HepG2 (cell line): ENCODE measurements at regions not wholly inside any gene's neighbourhood (a gene's known extent, or its start where the extent isn't known, plus 50 kb on each side); places are given as distances from the start of the nearest gene placed in this dataset.

Experiments
- ATAC-seq: fragments of 200-7000 bp; cut with Tn5 transposase; 3 replicates; pipeline ENCODE4 v1.9.1; 2020; ENCODE audit warnings: mild to moderate bottlenecking, moderate library complexity
- BruUV-seq: library from RNA; stranded (reverse); fragments of 400-500 nt; replicated peaks from 2 replicates; lab custom pipeline; 2021; lab: Mats Ljungman, UMichigan
- CTCF ChIA-PET: fragments of 300-600 bp; formaldehyde crosslinking; extraction: SDS; loops from one replicate; lab custom pipeline; 2021; ENCODE audit warnings: low total read pairs, inconsistent platforms, low intra/inter-chr PET ratio; lab: Yijun Ruan, JAX
- POLR2A ChIA-PET: fragments of 350-600 bp; sonication (Branson Sonifier 250); formaldehyde crosslinking; loops from one replicate; lab custom pipeline; 2020; ENCODE audit warnings: antibody characterized with exemption, inconsistent platforms; lab: Yijun Ruan, JAX
- DNase-seq: peaks from one replicate; pipeline ENCODE4 v3.0.0-alpha.2; 2015; ENCODE audit warnings: low spot score
- FAIRE-seq: peaks from 3 replicates; lab custom pipeline; 2011; peaks lifted over from hg19 to GRCh38; lab: Jason Lieb, UNC
- H2AFZ ChIP-seq: one replicate; pipeline ENCODE4 v1.6.1; 2011; ENCODE audit warnings: low read length, inconsistent platforms
- H3K27ac ChIP-seq: fragments of 300-600 bp; 3 replicates; pipeline ENCODE4 v1.8.0; 2011; ENCODE audit warnings: mixed run types, mild to moderate bottlenecking, mixed read lengths, low read length, inconsistent platforms; ENCODE audit not compliant: insufficient read depth; ENCODE audit errors: extremely low read length
- H3K27me3 ChIP-seq, 2 experiments: fragments of 200-600 bp in 1 of 2; 2 replicates in 1 of 2; 3 replicates in 1 of 2; pipeline versions ENCODE4 v1.6.0 to v1.8.0; 2011; ENCODE audit warnings: low read length in 2 of 2, mild to moderate bottlenecking in 2 of 2, moderate library complexity in 2 of 2, inconsistent platforms in 1 of 2; ENCODE audit not compliant: insufficient read depth in 2 of 2, control insufficient read depth in 1 of 2
- H3K36me3 ChIP-seq, 2 experiments: fragments of 200-600 bp in 1 of 2; replicated peaks in 1 of 2; 2 replicates in 1 of 2; 3 replicates in 1 of 2; pipeline versions ENCODE4 v1.5.1 to v1.8.0; 2011; ENCODE audit warnings: low read length in 2 of 2, inconsistent platforms in 1 of 2; ENCODE audit not compliant: insufficient read depth in 2 of 2, control insufficient read depth in 1 of 2
- H3K4me1 ChIP-seq: 2 replicates; pipeline ENCODE4 v1.5.1; 2012; ENCODE audit warnings: low read length, inconsistent platforms; ENCODE audit not compliant: insufficient read depth
- H3K4me2 ChIP-seq: 2 replicates; pipeline ENCODE4 v1.6.0; 2011; ENCODE audit warnings: low read depth, low read length, inconsistent platforms
- H3K4me3 ChIP-seq, 3 experiments: fragments of 200-600 bp in 1 of 3; sonication (generic), shearing (Covaris generic) in 1 of 3; replicated peaks in 1 of 3; 2 replicates each; pipeline ENCODE4 v1.5.1; 2011 to 2016; ENCODE audit warnings: low read length in 3 of 3, inconsistent platforms in 2 of 3, low read depth in 2 of 3, mild to moderate bottlenecking in 2 of 3, control low read depth in 1 of 3, mixed read lengths in 1 of 3; ENCODE audit not compliant: insufficient read depth in 1 of 3
- H3K79me2 ChIP-seq: one replicate; pipeline ENCODE4 v1.6.1; 2011; ENCODE audit warnings: low read length, inconsistent platforms; ENCODE audit not compliant: insufficient read depth
- H3K9ac ChIP-seq: 2 replicates; pipeline ENCODE4 v1.6.0; 2011; ENCODE audit warnings: mild to moderate bottlenecking, low read depth, low read length, inconsistent platforms; ENCODE audit not compliant: insufficient read depth
- H3K9me3 ChIP-seq: 2 replicates; pipeline ENCODE4 v1.5.1; 2012; ENCODE audit warnings: mild to moderate bottlenecking, low read length
- H4K20me1 ChIP-seq: 2 replicates; pipeline ENCODE4 v1.6.0; 2011; ENCODE audit warnings: inconsistent platforms, mild to moderate bottlenecking, low read length, moderate library complexity; ENCODE audit not compliant: insufficient read depth
- CAMTA2 ChIP-seq: sonication (generic); formaldehyde crosslinking; IDR thresholded peaks from 2 replicates; pipeline ENCODE4 v1.4.0; 2020; ENCODE audit warnings: mild to moderate bottlenecking, missing genetic modification reagents, borderline replicate concordance
- IRF2 ChIP-seq: IDR thresholded peaks from 2 replicates; pipeline ENCODE4 v1.6.1; 2018; ENCODE audit warnings: missing genetic modification reagents, missing compliant biosample characterization
- MAFK ChIP-seq, 2 experiments: IDR thresholded peaks in 1 of 2; conservative IDR thresholded peaks in 1 of 2; 2 replicates each; pipeline ENCODE4 v1.6.1; 2011; ENCODE audit warnings: improper control_type of control experiment in 2 of 2, low read length in 2 of 2
- NFKB2 ChIP-seq: sonication (generic); formaldehyde crosslinking; IDR thresholded peaks from 2 replicates; pipeline ENCODE4 v1.4.0; 2020; ENCODE audit warnings: missing genetic modification reagents, borderline replicate concordance
- SALL2 ChIP-seq: sonication (generic); formaldehyde crosslinking; IDR thresholded peaks from 2 replicates; pipeline ENCODE4 v1.8.1; 2023; ENCODE audit warnings: mild to moderate bottlenecking, missing genetic modification reagents, inconsistent platforms
- TGIF2 ChIP-seq: IDR thresholded peaks from 2 replicates; pipeline ENCODE4 v1.6.1; 2016; ENCODE audit warnings: control low read depth, missing compliant biosample characterization
- XBP1 ChIP-seq: sonication (generic); formaldehyde crosslinking; IDR thresholded peaks from 2 replicates; pipeline ENCODE4 v1.5.0; 2020; ENCODE audit warnings: missing genetic modification reagents
- XRCC5 ChIP-seq: fragments of 200-400 bp; formaldehyde crosslinking; optimal IDR thresholded peaks from 2 replicates; pipeline ENCODE3; 2017; ENCODE audit warnings: mild to moderate bottlenecking, low read length
- ZNF263 ChIP-seq: sonication (generic); formaldehyde crosslinking; IDR thresholded peaks from 2 replicates; pipeline ENCODE4 v1.4.0; 2020; ENCODE audit warnings: missing genetic modification reagents
- ZNF292 ChIP-seq: sonication (generic); formaldehyde crosslinking; IDR thresholded peaks from 2 replicates; pipeline ENCODE4 v1.8.1; 2022; ENCODE audit warnings: mild to moderate bottlenecking, low read depth, missing genetic modification reagents, borderline replicate concordance
- ZNF350 ChIP-seq: sonication (generic); formaldehyde crosslinking; IDR thresholded peaks from 2 replicates; pipeline ENCODE4 v1.4.0; 2020; ENCODE audit warnings: mild to moderate bottlenecking, low read depth, missing genetic modification reagents, borderline replicate concordance
- ZNF510 ChIP-seq: sonication (generic); formaldehyde crosslinking; IDR thresholded peaks from 2 replicates; pipeline ENCODE4 v1.4.0; 2020; ENCODE audit warnings: low read depth, mild to moderate bottlenecking, missing genetic modification reagents
- WGBS: methylation state at CpG from one replicate; pipeline ENCODE4 v1.1.6; 2017; ENCODE audit warnings: low lambda C conversion rate; 5-methylcytosine and 5-hydroxymethylcytosine counted together
- in situ Hi-C: cut with HindIII; loops from 2 replicates; pipeline ENCODE4 v1.10.0; 2017; ENCODE audit warnings: low pct_unique_long_range_greater_than_20kb; ENCODE audit not compliant: extremely low pct_ligation_motif_present
- intact Hi-C: fragments of 100-400 bp; cut with micrococcal nuclease; formaldehyde crosslinking; loops from one replicate; pipeline ENCODE4 v1.10.0; 2022; ENCODE audit not compliant: unreplicated experiment
- TF ChIP-seq, protein P1 (sequence below): sonication (generic); formaldehyde crosslinking; IDR thresholded peaks from 2 replicates; pipeline ENCODE4 v1.5.0; 2020; ENCODE audit warnings: mild to moderate bottlenecking, missing genetic modification reagents
- TF ChIP-seq, protein P2 (sequence below): sonication (generic); formaldehyde crosslinking; IDR thresholded peaks from 2 replicates; pipeline ENCODE4 v1.8.0; 2022; ENCODE audit warnings: missing genetic modification reagents, low read depth, mild to moderate bottlenecking, borderline replicate concordance
- TF ChIP-seq, protein P3 (sequence below), 2 experiments: sonication (generic) in 1 of 2; formaldehyde crosslinking in 1 of 2; IDR thresholded peaks; 2 replicates each; pipeline versions ENCODE4 v1.4.0 to v1.6.1; 2018 to 2020; ENCODE audit warnings: missing genetic modification reagents in 2 of 2, borderline replicate concordance in 1 of 2, low read depth in 1 of 2, mild to moderate bottlenecking in 1 of 2, missing biosample characterization in 1 of 2

DNA sequence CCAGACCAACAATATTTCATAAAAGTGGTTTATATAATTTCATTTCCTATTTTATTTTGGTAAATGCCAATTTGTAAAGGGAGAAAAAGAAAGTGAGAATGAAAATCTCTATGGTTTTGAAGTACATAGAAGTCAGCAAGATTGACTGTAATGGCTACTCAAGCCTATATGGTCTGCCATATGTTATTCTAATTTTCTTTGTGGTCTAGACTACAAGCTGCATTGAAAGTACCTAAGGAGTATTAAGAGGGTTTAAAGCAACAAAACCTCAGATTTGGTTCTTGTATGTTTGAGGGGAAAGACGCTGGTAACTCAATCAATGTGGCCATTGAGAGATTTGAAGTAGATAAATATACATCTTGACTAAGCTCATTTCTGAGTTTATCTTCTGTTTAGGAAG is 193.5 kb upstream of the EYA4 start:
- ATAC-seq: no peak
- BruUV-seq: no TSS peak
- intact Hi-C loops: loop anchor here (10.0 kb wide), 1 partner anchor 327 kb away; no protein-coding TSS in a partner anchor
- no peak for FAIRE-seq
- Histone ChIP-seq H3K9me3 (no peaks in the 10 kb centered on the region), H3K4me3 (no peak overlapping the region), H3K27me3 (no peaks in the 10 kb centered on the region), H3K4me1 (peaks cover 10% of the 10 kb centered on the region), H4K20me1 (no peaks in the 10 kb centered on the region), H3K4me2 (no peak overlapping the region), H2AFZ (no peak overlapping the region), H3K9ac (no peak overlapping the region), H3K36me3 (no peaks in the 10 kb centered on the region), H3K79me2 (no peaks in the 10 kb centered on the region), H3K27ac (no peak overlapping the region)
- in situ Hi-C loops: loop anchor here (10.0 kb wide), 1 partner anchor 223 kb away; no protein-coding TSS in a partner anchor
- TF ChIP-seq SALL2: no peak
- TF ChIP-seq, protein P1, sequence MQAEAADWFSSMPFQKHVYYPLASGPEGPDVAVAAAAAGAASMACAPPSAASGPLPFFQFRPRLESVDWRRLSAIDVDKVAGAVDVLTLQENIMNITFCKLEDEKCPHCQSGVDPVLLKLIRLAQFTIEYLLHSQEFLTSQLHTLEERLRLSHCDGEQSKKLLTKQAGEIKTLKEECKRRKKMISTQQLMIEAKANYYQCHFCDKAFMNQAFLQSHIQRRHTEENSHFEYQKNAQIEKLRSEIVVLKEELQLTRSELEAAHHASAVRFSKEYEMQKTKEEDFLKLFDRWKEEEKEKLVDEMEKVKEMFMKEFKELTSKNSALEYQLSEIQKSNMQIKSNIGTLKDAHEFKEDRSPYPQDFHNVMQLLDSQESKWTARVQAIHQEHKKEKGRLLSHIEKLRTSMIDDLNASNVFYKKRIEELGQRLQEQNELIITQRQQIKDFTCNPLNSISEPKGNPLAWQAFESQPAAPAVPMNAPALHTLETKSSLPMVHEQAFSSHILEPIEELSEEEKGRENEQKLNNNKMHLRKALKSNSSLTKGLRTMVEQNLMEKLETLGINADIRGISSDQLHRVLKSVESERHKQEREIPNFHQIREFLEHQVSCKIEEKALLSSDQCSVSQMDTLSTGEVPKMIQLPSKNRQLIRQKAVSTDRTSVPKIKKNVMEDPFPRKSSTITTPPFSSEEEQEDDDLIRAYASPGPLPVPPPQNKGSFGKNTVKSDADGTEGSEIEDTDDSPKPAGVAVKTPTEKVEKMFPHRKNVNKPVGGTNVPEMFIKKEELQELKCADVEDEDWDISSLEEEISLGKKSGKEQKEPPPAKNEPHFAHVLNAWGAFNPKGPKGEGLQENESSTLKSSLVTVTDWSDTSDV (CRISPR knock-in tag): no peak
- TF ChIP-seq NFKB2: no peak
- TF ChIP-seq XRCC5: no peak
- TF ChIP-seq MAFK (conservative IDR thresholded peaks at IDR 0.05 in 1 of 2, IDR thresholded peaks at IDR 0.05 in 1 of 2; ENCODE audit: low read length in 2 of 2): no peak
- TF ChIP-seq ZNF350: no peak
- no peak for TF ChIP-seq ZNF263 (CRISPR knock-in tag)
- no peak for TF ChIP-seq TGIF2
- TF ChIP-seq ZNF510 (CRISPR knock-in tag): no peak
- TF ChIP-seq CAMTA2: no peak
- TF ChIP-seq ZNF292 (CRISPR knock-in tag): no peak
- TF ChIP-seq, protein P2, sequence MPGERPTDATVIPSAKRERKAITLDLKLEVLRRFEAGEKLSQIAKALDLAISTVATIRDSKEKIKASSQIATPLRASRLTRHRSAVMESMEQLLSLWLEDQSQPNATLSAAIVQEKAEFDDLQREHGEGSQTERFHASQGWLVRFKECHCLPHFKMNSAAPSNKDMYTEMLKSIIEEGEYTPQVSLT: no peak
- TF ChIP-seq, protein P3, sequence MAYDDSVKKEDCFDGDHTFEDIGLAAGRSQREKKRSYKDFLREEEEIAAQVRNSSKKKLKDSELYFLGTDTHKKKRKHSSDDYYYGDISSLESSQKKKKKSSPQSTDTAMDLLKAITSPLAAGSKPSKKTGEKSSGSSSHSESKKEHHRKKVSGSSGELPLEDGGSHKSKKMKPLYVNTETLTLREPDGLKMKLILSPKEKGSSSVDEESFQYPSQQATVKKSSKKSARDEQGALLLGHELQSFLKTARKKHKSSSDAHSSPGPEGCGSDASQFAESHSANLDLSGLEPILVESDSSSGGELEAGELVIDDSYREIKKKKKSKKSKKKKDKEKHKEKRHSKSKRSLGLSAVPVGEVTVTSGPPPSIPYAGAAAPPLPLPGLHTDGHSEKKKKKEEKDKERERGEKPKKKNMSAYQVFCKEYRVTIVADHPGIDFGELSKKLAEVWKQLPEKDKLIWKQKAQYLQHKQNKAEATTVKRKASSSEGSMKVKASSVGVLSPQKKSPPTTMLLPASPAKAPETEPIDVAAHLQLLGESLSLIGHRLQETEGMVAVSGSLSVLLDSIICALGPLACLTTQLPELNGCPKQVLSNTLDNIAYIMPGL (CRISPR knock-in tag; IDR thresholded peaks at IDR 0.05; ENCODE audit: borderline replicate concordance in 1 of 2, low read depth in 1 of 2): no peak
- no peak for TF ChIP-seq IRF2 (CRISPR knock-in tag)
- TF ChIP-seq XBP1 (CRISPR knock-in tag): no peak
- ChIA-PET CTCF (no interaction called here), POLR2A (no interaction called here)
- WGBS: 2% methylated on average over 1 of the region's 1 CpG
- no peak for DNase-seq
